HG02759 (cell line): ENCODE measurements at regions not wholly inside any gene's neighbourhood (a gene's known extent, or its start where the extent isn't known, plus 50 kb on each side); places are given as distances from the start of the nearest gene placed in this dataset.

ENCODE experiments used
- ATAC-seq: cut with Tn5 transposase; IDR thresholded peaks from one replicate; pipeline ENCODE4 v1.9.1; 2021; ENCODE audit warnings: mild to moderate bottlenecking, moderate library complexity; ENCODE audit not compliant: unreplicated experiment

GRCh38 chr21:35337573-35337972 lies 288.5 kb upstream of the RUNX1 start:
- ATAC-seq, result no peak

GRCh38 chr21:35336534-35336933 lies 287.4 kb upstream of the RUNX1 start:
- ATAC-seq, result no peak

- no peak for ATAC-seq
These were observed 286.9 kb upstream of the RUNX1 start for GRCh38 chr21:35335951-35336446.

DNA sequence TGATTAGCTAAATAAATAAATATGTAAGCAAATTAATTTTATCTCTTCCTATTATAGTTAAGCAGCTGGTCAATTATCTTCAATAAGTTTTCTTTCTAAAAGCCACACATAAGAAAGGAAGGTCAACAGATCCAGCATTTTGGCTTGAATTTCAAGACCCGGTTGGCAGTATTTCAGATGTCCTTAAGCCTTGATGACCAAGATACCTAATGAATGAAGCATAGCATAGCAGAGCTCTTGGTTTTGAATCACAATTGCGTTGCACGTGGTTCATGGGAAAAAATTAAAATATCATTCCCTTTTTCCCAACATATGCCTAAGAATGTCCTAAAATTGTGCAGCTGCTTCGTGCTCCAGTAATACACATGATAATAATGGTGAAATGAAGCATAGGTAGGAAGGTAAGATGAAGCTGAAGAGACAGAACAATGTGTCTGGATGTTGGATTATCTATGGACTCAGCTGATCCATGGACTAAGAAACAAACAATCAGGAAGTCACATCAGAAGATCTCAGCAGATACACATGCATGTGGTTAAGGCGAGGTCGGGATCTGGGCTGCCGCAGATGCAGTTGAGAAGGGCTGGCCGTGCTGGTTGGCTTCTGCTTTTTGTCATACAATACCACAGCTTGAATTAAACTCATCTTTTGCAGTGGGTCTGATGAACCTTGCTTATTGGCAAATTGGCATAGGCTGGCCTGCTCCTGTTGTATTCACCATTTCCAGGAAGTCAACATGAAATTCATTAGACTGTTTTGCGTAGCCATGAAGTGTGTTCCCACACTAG lies 284.9 kb upstream of the RUNX1 start:
- ATAC-seq, result no peak

DNA sequence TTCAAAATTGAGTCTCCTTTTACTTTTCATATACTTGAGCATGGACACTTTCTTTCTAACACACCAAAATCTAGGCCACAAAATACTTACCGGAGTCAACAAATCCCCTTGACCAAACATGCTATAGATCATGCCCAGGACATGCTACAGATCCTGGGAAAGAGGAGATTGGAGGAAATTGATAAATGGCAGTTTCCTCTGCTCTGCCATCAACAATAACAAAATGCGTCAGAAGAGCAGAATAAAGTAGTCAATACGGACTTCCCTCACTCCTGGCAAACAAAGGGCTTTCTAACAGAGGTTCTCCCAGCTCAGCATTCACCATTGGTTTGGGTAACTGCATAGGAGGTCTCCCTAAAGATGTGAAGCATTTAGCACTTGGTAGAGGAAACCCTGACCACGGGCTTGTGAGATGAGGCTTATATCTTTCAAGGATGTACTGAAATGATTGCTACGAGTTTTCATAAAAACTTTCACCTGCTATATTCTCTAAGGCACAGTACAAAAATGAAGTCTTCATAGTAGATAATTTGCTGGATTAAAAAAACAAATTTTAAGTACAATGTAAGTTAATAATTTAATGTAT lies 283.8 kb upstream of the RUNX1 start:
- no peak for ATAC-seq

- ATAC-seq, result no peak
These were observed 281.0 kb upstream of the RUNX1 start for GRCh38 chr21:35329940-35330660.

- no peak for ATAC-seq
These were observed 279.9 kb upstream of the RUNX1 start for GRCh38 chr21:35328856-35329455.

- ATAC-seq, result no peak
These were observed 277.6 kb upstream of the RUNX1 start for GRCh38 chr21:35326677-35327076.

DNA sequence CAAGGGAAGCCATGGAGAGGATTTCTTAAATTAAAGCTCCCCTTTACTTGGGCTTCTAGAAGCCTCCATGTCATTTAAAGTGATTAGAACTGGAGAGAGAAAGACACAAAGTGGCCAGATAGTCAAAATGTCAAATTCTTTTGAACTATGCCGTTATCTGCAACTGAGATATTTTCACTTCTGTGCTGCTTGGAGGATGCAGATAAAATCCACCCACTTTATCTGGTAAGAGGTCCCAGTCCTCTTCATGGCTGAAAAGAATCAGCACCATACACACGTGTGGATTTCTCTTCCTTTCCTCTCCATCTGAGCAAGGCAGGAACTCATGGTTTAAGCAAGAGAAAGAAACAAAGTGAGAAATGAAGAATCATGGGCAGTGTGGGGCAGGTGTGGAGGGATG lies 276.9 kb upstream of the RUNX1 start:
- ATAC-seq, result no peak

- ATAC-seq, result no peak
These were observed 275.5 kb upstream of the RUNX1 start for GRCh38 chr21:35324372-35325220.

- ATAC-seq, result no peak
These were observed 274.8 kb upstream of the RUNX1 start for GRCh38 chr21:35323947-35324346.

GRCh38 chr21:35321322-35322200 lies 272.5 kb upstream of the RUNX1 start:
- ATAC-seq, result no peak

DNA sequence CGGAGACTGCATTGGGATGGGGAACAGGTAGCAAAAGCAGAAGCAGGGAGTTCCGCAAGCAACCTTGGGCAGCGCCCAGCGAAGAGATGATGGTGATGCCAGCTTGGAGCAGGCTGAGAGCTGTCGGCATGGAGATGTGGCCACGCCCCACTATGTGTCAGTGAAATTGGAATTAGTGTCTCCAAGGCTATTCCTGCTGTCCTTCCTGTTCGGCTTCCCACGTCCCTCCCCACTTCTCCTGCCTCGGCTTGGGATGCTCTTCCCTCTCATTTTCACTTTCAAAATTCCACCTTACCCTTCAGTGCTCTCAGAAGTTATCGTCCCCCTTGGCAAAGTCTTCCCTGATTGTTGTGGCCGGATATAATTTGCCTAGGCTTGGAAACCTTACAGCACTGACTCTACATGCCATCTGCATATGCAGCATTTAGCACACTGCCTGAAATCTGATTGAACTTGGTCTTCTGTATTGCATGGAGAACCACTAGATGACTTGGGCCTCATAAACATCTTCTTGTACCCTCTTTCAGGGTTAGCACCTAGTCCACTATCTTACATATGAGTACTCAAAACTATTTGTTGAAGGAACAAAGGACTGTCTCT lies 270.7 kb upstream of the RUNX1 start:
- ATAC-seq, result no peak

DNA sequence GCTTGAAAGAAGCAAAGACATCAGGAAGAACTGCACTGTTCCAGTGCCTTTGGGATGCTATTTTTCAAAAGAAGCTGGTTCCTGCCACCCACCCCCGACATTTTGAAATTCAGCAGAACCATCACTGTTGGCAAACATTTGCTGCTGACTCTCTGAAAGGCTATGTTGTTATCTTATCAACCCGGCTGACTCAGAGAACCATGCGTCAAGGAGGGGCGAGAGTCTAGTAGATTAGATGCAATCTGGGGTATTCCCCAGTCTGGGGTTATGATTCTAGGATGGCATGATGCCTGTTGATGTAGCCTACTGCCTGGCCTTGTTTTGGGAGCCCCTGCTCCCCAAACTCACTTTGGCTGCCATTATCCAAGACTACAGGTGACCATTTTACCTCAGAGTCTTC lies 267.8 kb upstream of the RUNX1 start:
- no peak for ATAC-seq

- no peak for ATAC-seq
These were observed 267.4 kb upstream of the RUNX1 start for GRCh38 chr21:35316456-35316855.

GRCh38 chr21:35314857-35315582 lies 265.9 kb upstream of the RUNX1 start:
- ATAC-seq, result no peak

DNA sequence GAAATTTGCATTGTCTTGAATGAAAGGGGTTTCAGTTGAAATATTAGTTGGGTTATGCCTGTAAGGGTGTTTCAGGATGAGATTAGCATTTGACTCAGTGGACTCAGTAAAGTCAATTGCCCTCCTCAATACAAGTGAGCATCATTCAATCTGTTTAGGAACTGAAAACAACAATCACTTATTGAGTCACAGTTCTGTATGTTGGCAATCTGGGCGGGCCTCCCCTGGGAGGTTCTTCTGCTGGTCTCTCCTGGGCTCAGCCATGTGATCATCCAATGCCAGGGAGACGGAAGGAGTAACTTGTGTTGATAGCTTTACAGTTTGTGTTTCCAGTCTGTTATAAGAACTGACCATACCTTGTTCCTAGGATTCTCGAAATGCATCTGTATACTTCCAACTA lies 262.9 kb upstream of the RUNX1 start:
- no peak for ATAC-seq

- ATAC-seq, result no peak
These were observed 260.2 kb upstream of the RUNX1 start for GRCh38 chr21:35309316-35309715.

DNA sequence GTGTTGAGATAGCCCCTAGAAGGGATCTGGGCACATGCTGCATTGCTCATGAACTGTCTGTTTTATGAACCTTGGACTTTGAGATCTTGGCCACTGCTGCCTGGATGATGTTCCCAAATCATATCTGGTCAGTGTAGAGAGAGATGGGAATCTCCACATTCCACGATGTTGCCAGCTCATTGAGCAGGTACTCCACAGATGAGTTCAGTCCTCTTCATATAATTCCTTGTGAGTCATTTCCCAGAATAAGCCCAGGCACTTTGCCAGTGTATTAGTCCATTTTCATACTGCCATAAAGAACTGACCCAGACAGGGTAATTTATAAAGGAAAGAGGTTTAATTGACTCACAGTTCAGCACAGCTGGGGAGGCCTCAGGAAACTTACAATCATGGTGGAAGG lies 254.0 kb upstream of the RUNX1 start:
- ATAC-seq, result no peak
